ENCODE measurements at regions not wholly inside any gene's neighbourhood (a gene's known extent, or its start where the extent isn't known, plus 50 kb on each side); places are given as distances from the start of the nearest gene placed in this dataset.
"Not testable (repeated sequence)": the region's sequence is repeated elsewhere in the genome, so short reads cannot be mapped to it uniquely, and the experiment has no call there.

GRCh38 chr3:170705131-170705530 is 119.3 kb upstream of the SLC7A14 start:
- DNase-seq (ENCODE audit: low read depth in 3 of 3) = no peak

GRCh38 chr3:170703121-170703588 is 117.3 kb upstream of the SLC7A14 start:
- DNase-seq (ENCODE audit: low read depth in 3 of 3) = no peak

DNA sequence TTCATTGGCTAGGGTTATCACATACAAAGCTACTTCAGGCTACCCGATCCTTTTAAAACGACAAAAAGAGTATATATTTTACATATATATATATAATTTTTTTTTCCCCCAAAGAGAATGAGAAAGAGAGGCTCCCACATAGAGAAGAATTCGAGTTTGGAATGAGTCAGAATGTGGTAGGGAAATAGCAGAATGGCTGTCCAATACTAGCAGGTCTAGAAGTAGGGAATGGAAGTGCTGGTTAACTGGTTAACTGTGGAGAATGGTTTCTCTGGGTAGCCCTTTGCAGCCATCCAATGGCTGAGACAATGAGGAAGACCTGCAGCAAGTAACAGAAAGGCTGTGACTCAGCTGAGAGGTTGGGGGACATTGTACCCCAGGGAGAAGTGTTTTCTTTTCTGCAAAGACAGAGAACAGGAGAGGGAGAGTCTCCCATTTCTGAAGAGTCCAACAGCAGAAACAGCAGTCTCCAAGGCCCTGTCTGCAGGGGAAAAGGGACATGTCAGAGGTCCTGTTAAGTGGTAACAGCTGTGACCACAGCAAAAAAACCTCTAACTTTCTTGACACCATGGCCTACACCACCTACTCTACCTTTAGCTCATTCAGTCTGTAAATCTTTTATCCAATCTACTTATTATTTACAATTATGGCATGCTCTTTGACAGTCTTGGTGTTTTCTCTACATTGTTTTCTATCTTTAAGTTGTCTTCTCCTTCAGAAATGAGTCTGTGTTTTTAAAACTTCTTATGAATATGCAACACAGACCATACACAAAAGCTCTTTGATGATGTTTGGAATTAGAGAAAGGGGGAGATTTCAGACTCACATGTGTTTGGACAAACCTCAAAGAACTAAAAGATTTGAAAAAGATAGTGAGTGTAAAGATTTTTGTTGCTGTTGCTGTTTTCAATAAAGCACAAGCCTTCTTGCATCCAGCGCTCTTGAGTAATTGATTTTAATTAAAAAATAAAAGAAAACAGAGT is 116.1 kb upstream of the SLC7A14 start:
- no peak for DNase-seq (ENCODE audit: low read depth in 3 of 3)

DNA sequence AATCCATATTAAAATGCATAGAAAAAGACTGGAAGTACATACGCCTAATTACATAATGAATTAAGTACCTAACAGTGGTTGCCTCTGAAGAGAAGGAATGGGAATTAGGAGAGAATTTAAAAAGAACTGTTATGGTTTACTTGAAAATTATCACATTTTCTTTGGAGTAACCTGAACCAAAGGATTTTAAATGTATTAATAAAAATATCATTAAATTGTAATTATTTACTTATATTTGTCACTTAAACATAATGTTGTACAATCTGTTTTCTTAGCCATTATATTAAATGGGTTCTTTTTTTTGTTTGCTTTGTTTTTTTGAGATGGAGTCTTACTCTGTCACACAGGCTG is 114.2 kb upstream of the SLC7A14 start:
- DNase-seq (ENCODE audit: low read depth in 3 of 3) = no peak

GRCh38 chr3:170699158-170700053 is 113.5 kb upstream of the SLC7A14 start:
- DNase-seq (ENCODE audit: low read depth in 3 of 3) = no peak

DNA sequence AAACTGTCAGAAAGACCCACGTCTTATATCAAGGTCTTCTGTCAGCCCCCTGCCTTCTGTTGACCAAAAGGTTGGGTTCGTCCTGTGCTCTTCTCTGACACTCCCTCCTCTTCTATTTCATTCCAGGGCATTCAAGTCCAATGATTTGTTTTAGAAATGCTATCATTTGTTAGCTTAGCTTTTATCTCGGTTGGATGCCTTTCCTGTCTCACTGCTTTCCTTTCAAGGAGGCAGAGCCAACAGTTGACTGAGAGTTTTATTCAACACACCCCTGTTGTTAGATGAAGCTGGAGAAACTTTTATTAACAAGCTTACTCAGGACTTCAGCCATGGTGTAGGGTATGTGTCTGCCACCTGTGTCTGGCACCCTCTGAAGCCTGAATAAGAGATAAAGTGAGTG is 112.0 kb upstream of the SLC7A14 start:
- no peak for DNase-seq (ENCODE audit: low read depth in 3 of 3)

- DNase-seq (ENCODE audit: low read depth in 3 of 3) = peak in 1 of 3 donors; percentile 3
Measured at GRCh38 chr3:170697131-170697530, 111.3 kb upstream of the SLC7A14 start.

GRCh38 chr3:170695486-170696064 is 109.7 kb upstream of the SLC7A14 start:
- DNase-seq (ENCODE audit: low read depth in 3 of 3) = no peak

DNA sequence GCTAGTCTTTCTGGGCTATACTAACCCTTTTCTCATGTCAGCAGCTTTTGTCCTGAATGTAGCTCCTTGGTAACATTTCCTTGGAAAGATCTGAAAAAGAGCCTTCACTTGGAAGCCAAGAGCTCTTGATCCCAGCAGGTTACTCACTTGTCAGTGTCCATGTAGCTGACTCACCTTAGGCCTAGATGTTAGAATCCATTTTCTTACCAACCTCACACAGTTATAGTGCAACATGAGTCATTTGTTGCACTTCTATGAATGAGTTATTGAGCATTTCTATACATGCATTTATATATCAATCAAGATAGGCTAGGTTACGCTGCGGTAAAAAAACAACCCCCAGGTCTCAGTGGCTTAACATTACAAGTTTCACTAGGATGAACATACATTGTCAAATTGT is 106.8 kb upstream of the SLC7A14 start:
- no peak for DNase-seq (ENCODE audit: low read depth in 3 of 3)

DNA sequence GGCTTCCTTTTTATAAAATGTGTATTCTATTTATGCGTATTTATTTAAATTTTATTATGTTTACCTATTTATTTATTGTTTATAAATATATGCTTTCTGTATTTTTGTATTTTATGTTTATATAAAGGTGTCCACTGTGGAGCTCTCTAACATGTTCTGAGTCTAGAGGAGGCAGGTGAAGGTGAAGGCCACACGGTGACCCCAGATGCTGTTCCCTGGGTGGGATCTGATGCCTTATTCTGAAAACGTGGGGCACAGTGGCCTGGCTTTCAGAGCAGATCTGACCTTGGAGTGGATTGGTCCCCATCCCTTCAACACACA is 104.7 kb upstream of the SLC7A14 start:
- DNase-seq (ENCODE audit: low read depth in 3 of 3) = no peak

GRCh38 chr3:170689893-170690660 is 104.2 kb upstream of the SLC7A14 start:
- DNase-seq (ENCODE audit: low read depth in 3 of 3) = peak; percentile 5 to 36 (median 10)

DNA sequence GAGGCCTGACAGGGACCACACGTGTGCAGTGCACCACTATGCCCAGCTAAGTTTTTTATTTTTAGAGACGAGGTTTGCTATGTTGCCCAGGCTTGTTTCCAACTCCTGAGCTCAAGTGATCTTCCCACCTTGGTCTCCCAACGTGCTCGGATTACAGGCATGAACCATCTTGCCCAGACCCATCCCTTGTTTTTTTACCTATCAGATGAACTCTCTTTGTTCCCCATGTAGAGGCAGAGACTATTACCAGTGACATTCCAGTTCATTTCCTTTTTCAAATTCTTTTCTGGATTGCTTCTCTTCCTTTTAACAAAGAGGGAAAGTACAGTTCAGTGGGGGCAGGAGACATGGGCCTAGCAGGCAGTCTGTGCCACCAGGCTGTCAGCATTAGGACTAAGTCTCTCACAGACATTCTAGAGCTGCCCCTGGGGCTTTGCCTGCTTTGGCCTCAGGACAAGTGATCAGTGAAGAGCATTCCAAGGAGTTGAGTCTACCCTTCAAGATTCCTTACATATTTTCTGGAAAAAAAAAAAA is 103.5 kb upstream of the SLC7A14 start:
- no peak for DNase-seq (ENCODE audit: low read depth in 3 of 3)

DNA sequence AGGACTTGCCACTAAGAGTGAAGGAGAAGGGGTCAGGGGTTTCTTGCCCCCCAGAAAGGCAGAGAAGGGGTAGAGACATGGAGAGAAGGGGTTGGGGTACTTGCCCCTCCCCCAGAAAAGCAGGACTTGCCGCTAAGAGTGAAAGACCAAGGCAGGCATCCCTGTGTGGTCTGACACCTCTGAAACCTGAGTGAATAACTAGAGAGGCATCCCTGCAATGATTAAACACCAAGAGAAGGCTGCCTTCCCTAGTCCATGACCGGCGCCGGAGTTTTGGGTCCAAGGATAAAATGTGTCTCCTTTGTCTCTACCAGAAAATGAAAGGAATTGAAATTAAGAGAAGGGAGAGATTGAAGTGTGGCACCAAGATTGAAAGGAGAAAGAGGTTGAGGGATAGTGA is 102.3 kb upstream of the SLC7A14 start:
- DNase-seq (ENCODE audit: low read depth in 3 of 3) = not testable (repeated sequence)

DNA sequence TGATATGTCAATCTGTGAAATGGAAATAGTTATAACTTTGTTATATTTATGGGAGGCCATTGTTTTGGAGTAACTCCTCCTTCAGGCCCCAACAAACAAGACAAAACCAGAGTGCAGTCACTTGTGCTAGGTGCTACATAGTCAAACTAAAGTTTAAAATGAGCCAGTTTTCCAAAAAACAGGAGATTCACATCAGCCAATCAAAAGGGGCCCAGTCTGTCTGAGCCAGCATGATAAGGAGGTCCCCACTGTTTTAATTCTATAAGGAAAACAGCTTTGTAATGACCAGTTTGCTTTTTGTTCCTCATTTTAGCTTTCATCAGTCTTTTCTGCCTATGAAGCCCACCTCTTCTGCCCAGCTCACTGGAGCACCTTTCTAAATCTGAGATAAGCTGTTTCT is 94.7 kb upstream of the SLC7A14 start:
- DNase-seq (ENCODE audit: low read depth in 3 of 3) = no peak

GRCh38 chr3:170679190-170679589 is 93.3 kb upstream of the SLC7A14 start:
- DNase-seq (ENCODE audit: low read depth in 3 of 3) = no peak

GRCh38 chr3:170670504-170670903 is 84.6 kb upstream of the SLC7A14 start:
- no peak for DNase-seq (ENCODE audit: low read depth in 3 of 3)

DNA sequence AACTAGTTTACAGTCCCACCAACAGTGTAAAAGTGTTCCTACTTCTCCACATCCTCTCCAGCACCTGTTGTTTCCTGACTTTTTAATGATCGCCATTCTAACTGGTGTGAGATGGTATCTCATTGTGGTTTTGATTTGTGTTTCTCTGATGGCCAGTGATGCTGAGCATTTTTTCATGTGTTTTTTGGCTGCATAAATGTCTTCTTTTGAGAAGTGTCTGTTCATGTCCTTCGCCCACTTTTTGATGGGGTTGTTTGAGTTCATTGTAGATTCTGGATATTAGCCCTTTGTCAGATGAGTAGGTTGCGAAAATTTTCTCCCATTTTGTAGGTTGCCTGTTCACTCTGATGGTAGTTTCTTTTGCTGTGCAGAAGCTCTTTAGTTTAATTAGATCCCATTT is 77.1 kb upstream of the SLC7A14 start:
- not testable (repeated sequence) for DNase-seq (ENCODE audit: low read depth in 3 of 3)

- no peak for DNase-seq (ENCODE audit: low read depth in 3 of 3)
Measured at GRCh38 chr3:170660139-170660538, 74.3 kb upstream of the SLC7A14 start.

GRCh38 chr3:170657312-170657711 is 71.4 kb upstream of the SLC7A14 start:
- DNase-seq (ENCODE audit: low read depth in 3 of 3) = no peak

GRCh38 chr3:170656284-170656683 is 70.4 kb upstream of the SLC7A14 start:
- no peak for DNase-seq (ENCODE audit: low read depth in 3 of 3)

GRCh38 chr3:170653801-170654200 is 67.9 kb upstream of the SLC7A14 start:
- DNase-seq (ENCODE audit: low read depth in 3 of 3) = no peak

All from stimulated activated CD4-positive, alpha-beta T cell treated with anti-CD3 and anti-CD28 coated beads, TNF-alpha, amount 100 ng/mL, for 48 hours (primary cell).